ENCODE measurements at regions not wholly inside any gene's neighbourhood (a gene's known extent, or its start where the extent isn't known, plus 50 kb on each side); places are given as distances from the start of the nearest gene placed in this dataset.

GRCh38 chr1:208641579-208642280 lies 397.5 kb upstream of the PLXNA2 start:
- WGBS, 3 donors = 67 to 92% (median 91%) methylated on average over 4 of the region's 4 CpGs

GRCh38 chr1:208643005-208643597 lies 398.9 kb upstream of the PLXNA2 start:
- Histone ChIP-seq H3K27me3 (no peaks in the 10 kb centered on the region), H3K36me3 (no peaks in the 10 kb centered on the region), H3K4me3 (no peak overlapping the region), H3K27ac (no peak overlapping the region), H3K4me1 (ENCODE audit: insufficient read depth) (peaks cover 2% of the 10 kb centered on the region), H3K9me3 (no peaks in the 10 kb centered on the region)
- no peak for TF ChIP-seq CTCF (IDR thresholded peaks at IDR 0.05)
- TF ChIP-seq EP300 (IDR thresholded peaks at IDR 0.05) = no peak
- no peak for TF ChIP-seq POLR2A (IDR thresholded peaks at IDR 0.05)
- intact Hi-C loops (cut with DNase I) = no loop called here
- no peak for DNase-seq
- WGBS, 3 donors = 17 to 24% (median 19%) methylated on average over 7 of the region's 7 CpGs

More at GRCh38 chr1:208641579-208642280, 397.5 kb upstream of the PLXNA2 start:
- no peaks in the 10 kb centered on the region for H3K27me3 ChIP-seq
- DNase-seq = no peak
- intact Hi-C loops (cut with DNase I) = no loop called here
- H3K4me1 ChIP-seq (ENCODE audit: insufficient read depth) = peaks cover 2% of the 10 kb centered on the region
- H3K36me3 ChIP-seq = no peaks in the 10 kb centered on the region
- no peak overlapping the region for H3K27ac ChIP-seq
- TF ChIP-seq CTCF (IDR thresholded peaks at IDR 0.05) = no peak
- TF ChIP-seq EP300 (IDR thresholded peaks at IDR 0.05) = no peak
- no peak for TF ChIP-seq POLR2A (IDR thresholded peaks at IDR 0.05)
- H3K4me3 ChIP-seq = no peak overlapping the region
- no peaks in the 10 kb centered on the region for H3K9me3 ChIP-seq

GRCh38 chr1:208644401-208645160 lies 400.4 kb upstream of the PLXNA2 start:
- H3K4me3 ChIP-seq = no peak overlapping the region
- no peaks in the 10 kb centered on the region for H3K36me3 ChIP-seq
- TF ChIP-seq CTCF (IDR thresholded peaks at IDR 0.05) (no peak), EP300 (IDR thresholded peaks at IDR 0.05) (no peak), POLR2A (IDR thresholded peaks at IDR 0.05) (no peak)
- no peaks in the 10 kb centered on the region for H3K9me3 ChIP-seq
- DNase-seq = no peak
- H3K27me3 ChIP-seq = no peaks in the 10 kb centered on the region
- WGBS, 3 donors = 27 to 37% (median 27%) methylated on average over 2 of the region's 2 CpGs
- no peak overlapping the region for H3K27ac ChIP-seq
- H3K4me1 ChIP-seq (ENCODE audit: insufficient read depth) = peaks cover 2% of the 10 kb centered on the region
- intact Hi-C loops (cut with DNase I) = no loop called here

- DNase-seq = no peak
- intact Hi-C loops (cut with DNase I) = no loop called here
- Histone ChIP-seq H3K9me3 (no peaks in the 10 kb centered on the region), H3K4me3 (no peak overlapping the region), H3K27ac (no peak overlapping the region), H3K36me3 (no peaks in the 10 kb centered on the region), H3K27me3 (no peaks in the 10 kb centered on the region), H3K4me1 (ENCODE audit: insufficient read depth) (peaks cover 2% of the 10 kb centered on the region)
- WGBS, 3 donors = 93 to 95% (median 93%) methylated on average over 2 of the region's 2 CpGs
- no peak for TF ChIP-seq POLR2A (IDR thresholded peaks at IDR 0.05)
- no peak for TF ChIP-seq CTCF (IDR thresholded peaks at IDR 0.05)
Measured at GRCh38 chr1:208646431-208646830, 402.2 kb upstream of the PLXNA2 start.
